H9 (cell line): ENCODE measurements at regions not wholly inside any gene's neighbourhood (a gene's known extent, or its start where the extent isn't known, plus 50 kb on each side); places are given as distances from the start of the nearest gene placed in this dataset.

ENCODE experiments used
- DNase-seq: peaks from one replicate; pipeline ENCODE4 v3.0.0-alpha.2; 2017
- H2AFZ ChIP-seq: one replicate; pipeline ENCODE4 v1.6.1; 2013; ENCODE audit warnings: mild to moderate bottlenecking, low read length, control low read depth, moderate library complexity
- H2AK5ac ChIP-seq: 2 replicates; pipeline ENCODE4 v1.6.1; 2013; ENCODE audit warnings: low read length, control low read depth, mixed read lengths; ENCODE audit not compliant: insufficient read length
- H2BK120ac ChIP-seq: one replicate; pipeline ENCODE4 v1.6.1; 2013; ENCODE audit warnings: low read depth, mild to moderate bottlenecking, low read length, control low read depth, inconsistent platforms; ENCODE audit not compliant: poor library complexity, severe bottlenecking
- H2BK12ac ChIP-seq: 2 replicates; pipeline ENCODE4 v1.6.1; 2013; ENCODE audit warnings: low read length, control low read depth, mixed read lengths, low read depth; ENCODE audit not compliant: insufficient read length
- H2BK15ac ChIP-seq: 2 replicates; pipeline ENCODE4 v1.6.1; 2013; ENCODE audit warnings: low read depth, low read length, control low read depth
- H2BK20ac ChIP-seq: one replicate; pipeline ENCODE4 v1.6.1; 2013; ENCODE audit warnings: low read depth, mild to moderate bottlenecking, low read length, control low read depth, inconsistent platforms; ENCODE audit not compliant: poor library complexity, severe bottlenecking
- H2BK5ac ChIP-seq: 2 replicates; pipeline ENCODE4 v1.6.1; 2013; ENCODE audit warnings: low read length, control low read depth, mixed read lengths; ENCODE audit not compliant: insufficient read length
- H3K14ac ChIP-seq: 2 replicates; pipeline ENCODE4 v1.6.1; 2013; ENCODE audit warnings: low read length, control low read depth; ENCODE audit not compliant: insufficient read depth
- H3K18ac ChIP-seq: 2 replicates; pipeline ENCODE4 v1.6.1; 2013; ENCODE audit warnings: low read depth, mild to moderate bottlenecking, mixed read lengths, low read length, control low read depth; ENCODE audit not compliant: insufficient read length
- H3K23ac ChIP-seq: 2 replicates; pipeline ENCODE4 v1.6.1; 2013; ENCODE audit warnings: low read length, control low read depth, mixed read lengths, low read depth; ENCODE audit not compliant: insufficient read length
- H3K23me2 ChIP-seq: 2 replicates; pipeline ENCODE4 v1.6.1; 2013; ENCODE audit warnings: low read depth, mild to moderate bottlenecking, mixed read lengths, low read length, control low read depth; ENCODE audit not compliant: insufficient read length, poor library complexity, severe bottlenecking
- H3K27ac ChIP-seq: 2 replicates; pipeline ENCODE4 v1.5.1; 2013; ENCODE audit warnings: low read length, control low read depth, mixed read lengths, low read depth; ENCODE audit not compliant: insufficient read length
- H3K27me3 ChIP-seq: 2 replicates; pipeline ENCODE4 v1.6.1; 2013; ENCODE audit warnings: low read length, control low read depth, inconsistent platforms; ENCODE audit not compliant: insufficient read depth
- H3K4ac ChIP-seq: 2 replicates; pipeline ENCODE4 v1.6.1; 2013; ENCODE audit warnings: low read depth, mild to moderate bottlenecking, control low read depth, inconsistent platforms, low read length, moderate library complexity
- H3K4me1 ChIP-seq: 2 replicates; pipeline ENCODE4 v1.6.1; 2013; ENCODE audit warnings: low read length, control low read depth, inconsistent platforms; ENCODE audit not compliant: insufficient read depth
- H3K4me2 ChIP-seq: 2 replicates; pipeline ENCODE4 v1.6.1; 2013; ENCODE audit warnings: low read length, control low read depth, mixed read lengths; ENCODE audit not compliant: insufficient read length, insufficient read depth
- H3K56ac ChIP-seq: 2 replicates; pipeline ENCODE4 v1.6.1; 2013; ENCODE audit warnings: low read depth, mild to moderate bottlenecking, mixed read lengths, low read length, control low read depth; ENCODE audit not compliant: insufficient read length
- H3K79me1 ChIP-seq: 2 replicates; pipeline ENCODE4 v1.6.1; 2013; ENCODE audit warnings: low read depth, mild to moderate bottlenecking, moderate library complexity, low read length, control low read depth, inconsistent platforms; ENCODE audit not compliant: insufficient read depth, poor library complexity, severe bottlenecking
- H3K79me2 ChIP-seq: 2 replicates; pipeline ENCODE4 v1.6.1; 2013; ENCODE audit warnings: low read length, control low read depth, inconsistent platforms; ENCODE audit not compliant: insufficient read depth
- H3K9ac ChIP-seq: 2 replicates; pipeline ENCODE4 v1.6.1; 2013; ENCODE audit warnings: low read length, control low read depth, mixed read lengths; ENCODE audit not compliant: insufficient read length; ENCODE audit errors: extremely low read depth
- H3K9me3 ChIP-seq: one replicate; pipeline ENCODE4 v1.6.1; 2013; ENCODE audit warnings: low read depth, low read length, inconsistent platforms; ENCODE audit not compliant: control insufficient read depth
- H3T11ph ChIP-seq: one replicate; pipeline ENCODE4 v1.6.1; 2013; ENCODE audit warnings: mild to moderate bottlenecking, low read length, control low read depth, inconsistent platforms
- H4K20me1 ChIP-seq: one replicate; pipeline ENCODE4 v1.6.1; 2013; ENCODE audit not compliant: control insufficient read depth, insufficient read length, insufficient read depth
- H4K5ac ChIP-seq: 2 replicates; pipeline ENCODE4 v1.6.1; 2013; ENCODE audit warnings: low read depth, mild to moderate bottlenecking, mixed read lengths, low read length, control low read depth; ENCODE audit not compliant: insufficient read length
- H4K8ac ChIP-seq: replicated peaks from 2 replicates; pipeline ENCODE4 v1.6.1; 2013; ENCODE audit warnings: low read length, control low read depth, mixed read lengths, low read depth; ENCODE audit not compliant: insufficient read length
- H4K91ac ChIP-seq: 2 replicates; pipeline ENCODE4 v1.6.1; 2013; ENCODE audit warnings: low read depth, mild to moderate bottlenecking, moderate library complexity, mixed read lengths, low read length, control low read depth; ENCODE audit not compliant: insufficient read length
- H3K27ac Mint-ChIP-seq, 3 experiments: 2 replicates in 2 of 3; 3 replicates in 1 of 3; pipeline ENCODE4 v1.8.0; 2020 to 2021; ENCODE audit warnings: mixed read lengths in 3 of 3, mild to moderate bottlenecking in 1 of 3, moderate library complexity in 1 of 3
- H3K27me3 Mint-ChIP-seq: 2 replicates; pipeline ENCODE4 v1.8.0; 2021; ENCODE audit warnings: low read depth, mild to moderate bottlenecking, moderate library complexity, mixed read lengths
- H3K36me3 Mint-ChIP-seq, 3 experiments: 2 replicates in 2 of 3; 3 replicates in 1 of 3; pipeline ENCODE4 v1.8.0; 2020 to 2021; ENCODE audit warnings: low read depth in 3 of 3, mixed read lengths in 3 of 3; ENCODE audit not compliant: insufficient read depth in 1 of 3
- H3K4me1 Mint-ChIP-seq, 2 experiments: 2 replicates each; pipeline ENCODE4 v1.8.0; 2020; ENCODE audit warnings: mixed read lengths in 2 of 2
- H3K4me3 Mint-ChIP-seq, 2 experiments: 2 replicates in 1 of 2; 3 replicates in 1 of 2; pipeline ENCODE4 v1.8.0; 2020 to 2021; ENCODE audit warnings: mild to moderate bottlenecking in 2 of 2, mixed read lengths in 2 of 2, moderate library complexity in 1 of 2
- H3K9me3 Mint-ChIP-seq, 2 experiments: 2 replicates in 1 of 2; 3 replicates in 1 of 2; pipeline ENCODE4 v1.8.0; 2020; ENCODE audit warnings: mild to moderate bottlenecking in 2 of 2, mixed read lengths in 2 of 2, moderate library complexity in 1 of 2
- WGBS: extraction: QIAGEN DNeasy Blood & Tissue Kit; methylation state at CpG from one replicate; pipeline ENCODE4 v1.1.7; 2013; ENCODE audit warnings: missing lambda C conversion rate, low lambda C conversion rate, mixed read lengths; ENCODE audit not compliant: insufficient read length; ENCODE audit errors: extremely low coverage; 5-methylcytosine and 5-hydroxymethylcytosine counted together
- TF ChIP-seq, protein P1 (sequence below): fragments of 200-600 bp; sonication (generic); conservative IDR thresholded peaks from 3 replicates; pipeline ENCODE4 v1.8.0; 2021; ENCODE audit warnings: antibody characterized with exemption, mild to moderate bottlenecking

DNA sequence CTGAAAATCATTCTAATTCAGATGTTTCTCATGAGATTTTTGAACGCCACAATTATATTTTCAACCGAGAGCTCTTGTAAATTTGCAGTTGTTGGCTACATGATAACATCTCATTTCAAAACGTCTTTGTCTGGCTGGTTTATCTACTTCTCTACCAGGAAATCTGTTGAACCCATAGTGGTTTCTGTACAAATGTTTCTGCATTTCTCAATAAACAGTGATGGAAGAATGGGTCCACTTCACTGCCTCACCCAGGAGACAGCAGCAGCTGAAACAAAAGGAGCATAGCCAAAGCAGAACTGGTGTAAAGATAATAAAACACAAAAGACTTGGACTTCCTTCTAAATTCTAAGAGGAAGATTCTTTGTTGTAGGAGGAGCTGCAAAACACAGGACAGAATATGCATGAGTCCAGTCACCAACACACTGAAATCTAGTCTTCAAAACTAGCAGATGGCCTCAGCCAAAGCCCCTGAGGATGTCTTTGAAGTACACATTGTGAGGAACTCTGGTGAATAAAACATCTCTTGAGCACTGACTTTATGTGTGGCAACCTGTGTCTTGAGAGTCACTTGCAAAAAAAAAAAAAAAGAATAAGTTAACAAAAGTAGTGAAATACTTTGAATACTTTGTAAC, 68.6 kb upstream of the FGF14 start:
- Histone ChIP-seq H3K9ac (no peak overlapping the region), H2BK120ac (no peak overlapping the region), H3K56ac (no peak overlapping the region), H3K23me2 (no peaks in the 10 kb centered on the region), H3K4ac (no peak overlapping the region), H2BK15ac (no peak overlapping the region), H3K23ac (no peak overlapping the region), H3K9me3 (no peaks in the 10 kb centered on the region), H3K14ac (no peak overlapping the region), H3K27ac (no peak overlapping the region), H2BK5ac (no peak overlapping the region), H3T11ph (no peak overlapping the region), H2BK20ac (no peak overlapping the region), H3K79me1 (no peaks in the 10 kb centered on the region), H3K18ac (no peak overlapping the region), H4K5ac (no peak overlapping the region), H3K4me2 (no peak overlapping the region), H2AFZ (no peak overlapping the region), H3K4me1 (no peaks in the 10 kb centered on the region; the same call in 1 of the 2 replicates), H2BK12ac (no peak overlapping the region), H4K91ac (no peak overlapping the region), H3K79me2 (no peaks in the 10 kb centered on the region), H2AK5ac (no peak overlapping the region), H3K27me3 (no peaks in the 10 kb centered on the region), H4K8ac (no peak overlapping the region), H4K20me1 (no peaks in the 10 kb centered on the region)
- Mint-ChIP-seq H3K36me3 (no peaks in the 10 kb centered on the region), H3K9me3 (no peaks in the 10 kb centered on the region), H3K4me1 (peaks cover 0 to 10% of the 10 kb centered on the region in 2 experiments; a peak in 2 of 4 replicates), H3K27me3 (no peaks in the 10 kb centered on the region), H3K4me3 (no peak overlapping the region), H3K27ac (no peak overlapping the region)
- DNase-seq = no peak
- WGBS = no CpG with 5 or more reads among the region's 3 CpGs
- TF ChIP-seq, protein P1, sequence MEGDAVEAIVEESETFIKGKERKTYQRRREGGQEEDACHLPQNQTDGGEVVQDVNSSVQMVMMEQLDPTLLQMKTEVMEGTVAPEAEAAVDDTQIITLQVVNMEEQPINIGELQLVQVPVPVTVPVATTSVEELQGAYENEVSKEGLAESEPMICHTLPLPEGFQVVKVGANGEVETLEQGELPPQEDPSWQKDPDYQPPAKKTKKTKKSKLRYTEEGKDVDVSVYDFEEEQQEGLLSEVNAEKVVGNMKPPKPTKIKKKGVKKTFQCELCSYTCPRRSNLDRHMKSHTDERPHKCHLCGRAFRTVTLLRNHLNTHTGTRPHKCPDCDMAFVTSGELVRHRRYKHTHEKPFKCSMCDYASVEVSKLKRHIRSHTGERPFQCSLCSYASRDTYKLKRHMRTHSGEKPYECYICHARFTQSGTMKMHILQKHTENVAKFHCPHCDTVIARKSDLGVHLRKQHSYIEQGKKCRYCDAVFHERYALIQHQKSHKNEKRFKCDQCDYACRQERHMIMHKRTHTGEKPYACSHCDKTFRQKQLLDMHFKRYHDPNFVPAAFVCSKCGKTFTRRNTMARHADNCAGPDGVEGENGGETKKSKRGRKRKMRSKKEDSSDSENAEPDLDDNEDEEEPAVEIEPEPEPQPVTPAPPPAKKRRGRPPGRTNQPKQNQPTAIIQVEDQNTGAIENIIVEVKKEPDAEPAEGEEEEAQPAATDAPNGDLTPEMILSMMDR = no peak
